ENCODE measurements at regions not wholly inside any gene's neighbourhood (a gene's known extent, or its start where the extent isn't known, plus 50 kb on each side); places are given as distances from the start of the nearest gene placed in this dataset.
A peak's percentile ranks its signal among the peaks of the same experiment; 100 is the strongest.

- H3K4me3 ChIP-seq, result no peak overlapping the region
- H3K9me3 ChIP-seq (ENCODE audit: control insufficient read depth in 4 of 4, insufficient read depth in 3 of 4, low read length in 3 of 4), result no peaks in the 10 kb centered on the region
- H3K27ac ChIP-seq (ENCODE audit: low read depth in 1 of 2, low read length in 1 of 2), result no peak overlapping the region
- TF ChIP-seq CTCF (IDR thresholded peaks at IDR 0.05; ENCODE audit: control extremely low read depth, extremely low read depth), result no peak
- H3K27me3 ChIP-seq (ENCODE audit: control insufficient read depth in 3 of 3, insufficient read depth in 3 of 3, low read length in 2 of 3), result no peaks in the 10 kb centered on the region
- ATAC-seq (ENCODE audit: insufficient read depth, low FRiP score) (no peak), DNase-seq (no peak)
- H3K36me3 ChIP-seq (ENCODE audit: control insufficient read depth in 4 of 4, insufficient read depth in 4 of 4, low read length in 4 of 4), result no peaks in the 10 kb centered on the region
- H3K9ac ChIP-seq (ENCODE audit: insufficient read depth in 1 of 2, low read length in 2 of 2), result no peak overlapping the region
- WGBS, 2 donors, result 90 to 91% methylated on average over 4 of the region's 4 CpGs
- H3K4me1 ChIP-seq (ENCODE audit: control insufficient read depth in 5 of 5, insufficient read depth in 5 of 5, low read length in 5 of 5), result peaks cover 0 to 5% (median 0%) of the 10 kb centered on the region in 5 donors
These were observed 1404.3 kb upstream of the FLRT2 start for GRCh38 chr14:84125676-84126075.

DNA sequence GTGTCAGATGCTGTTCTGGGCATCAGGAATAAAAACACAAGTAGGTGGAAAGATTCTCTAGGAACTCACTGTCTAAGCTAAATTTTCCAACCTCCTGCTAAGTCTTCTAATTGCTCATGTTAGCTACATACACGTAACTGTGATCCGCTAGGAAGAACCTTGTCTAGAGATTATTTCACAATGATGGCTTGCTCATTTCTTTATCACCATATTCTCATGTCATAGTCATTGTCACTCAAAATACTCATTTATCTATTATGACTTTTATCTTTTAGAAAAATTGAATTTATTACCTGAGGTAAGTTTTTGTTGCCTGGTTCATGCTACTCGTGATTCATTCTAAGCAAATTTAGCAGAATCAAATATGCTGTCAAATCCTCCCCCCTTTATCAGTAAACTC lies 1402.4 kb upstream of the FLRT2 start:
- no peaks in the 10 kb centered on the region for H3K36me3 ChIP-seq (ENCODE audit: control insufficient read depth in 4 of 4, insufficient read depth in 4 of 4, low read length in 4 of 4)
- ATAC-seq (ENCODE audit: insufficient read depth, low FRiP score) (no peak), DNase-seq (no peak)

GRCh38 chr14:84128050-84128449 lies 1401.9 kb upstream of the FLRT2 start:
- no peak for TF ChIP-seq CTCF (IDR thresholded peaks at IDR 0.05; ENCODE audit: control extremely low read depth, extremely low read depth)
- no peaks in the 10 kb centered on the region for H3K9me3 ChIP-seq (ENCODE audit: control insufficient read depth in 4 of 4, insufficient read depth in 3 of 4, low read length in 3 of 4)
- peak overlapping the region in 1 of 2 donors; percentile 16 for H3K9ac ChIP-seq (ENCODE audit: insufficient read depth in 1 of 2, low read length in 2 of 2)
- ATAC-seq (ENCODE audit: insufficient read depth, low FRiP score) (peak; percentile 54), DNase-seq (peak in 2 of 3 donors; percentile 4 to 6)
- no peak overlapping the region for H3K27ac ChIP-seq (ENCODE audit: low read depth in 1 of 2, low read length in 1 of 2)
- 31 to 60% methylated on average over 3 of the region's 3 CpGs for WGBS, 2 donors
- peaks cover 0 to 5% (median 0%) of the 10 kb centered on the region in 5 donors for H3K4me1 ChIP-seq (ENCODE audit: control insufficient read depth in 5 of 5, insufficient read depth in 5 of 5, low read length in 5 of 5)
- H3K27me3 ChIP-seq (ENCODE audit: control insufficient read depth in 3 of 3, insufficient read depth in 3 of 3, low read length in 2 of 3), result no peaks in the 10 kb centered on the region
- no peaks in the 10 kb centered on the region for H3K36me3 ChIP-seq (ENCODE audit: control insufficient read depth in 4 of 4, insufficient read depth in 4 of 4, low read length in 4 of 4)
- H3K4me3 ChIP-seq, result no peak overlapping the region

More for the DNA sequence above, 1402.4 kb upstream of the FLRT2 start:
- Histone ChIP-seq H3K9ac (ENCODE audit: insufficient read depth in 1 of 2, low read length in 2 of 2) (no peak overlapping the region), H3K27ac (ENCODE audit: low read depth in 1 of 2, low read length in 1 of 2) (no peak overlapping the region), H3K9me3 (ENCODE audit: control insufficient read depth in 4 of 4, insufficient read depth in 3 of 4, low read length in 3 of 4) (no peaks in the 10 kb centered on the region), H3K4me1 (ENCODE audit: control insufficient read depth in 5 of 5, insufficient read depth in 5 of 5, low read length in 5 of 5) (peaks cover 0 to 5% (median 0%) of the 10 kb centered on the region in 5 donors), H3K4me3 (no peak overlapping the region), H3K27me3 (ENCODE audit: control insufficient read depth in 3 of 3, insufficient read depth in 3 of 3, low read length in 2 of 3) (no peaks in the 10 kb centered on the region)
- WGBS, 2 donors, result 63 to 78% methylated on average over 3 of the region's 3 CpGs
- TF ChIP-seq CTCF (IDR thresholded peaks at IDR 0.05; ENCODE audit: control extremely low read depth, extremely low read depth), result no peak

DNA sequence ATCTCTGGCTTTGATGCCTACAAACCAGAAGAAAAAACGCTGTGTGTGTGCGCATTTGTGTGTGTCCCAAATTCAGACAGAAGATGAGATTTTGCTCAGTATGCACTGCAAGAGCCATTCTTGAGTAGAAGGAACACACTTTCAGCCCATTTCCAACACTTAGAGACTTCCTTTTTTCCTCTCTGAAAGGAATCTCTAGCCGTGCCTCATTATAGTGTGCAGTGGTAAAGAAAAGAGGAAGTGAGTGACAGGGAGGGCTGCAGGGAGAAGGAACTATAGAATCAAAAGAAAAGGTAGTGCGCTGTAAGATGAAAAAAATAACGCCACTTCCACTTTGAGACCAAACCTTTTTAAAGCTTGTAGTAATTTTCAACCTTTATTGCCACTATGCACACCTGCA lies 1400.9 kb upstream of the FLRT2 start:
- Histone ChIP-seq H3K9ac (ENCODE audit: insufficient read depth in 1 of 2, low read length in 2 of 2) (no peak overlapping the region), H3K36me3 (ENCODE audit: control insufficient read depth in 4 of 4, insufficient read depth in 4 of 4, low read length in 4 of 4) (no peaks in the 10 kb centered on the region), H3K4me1 (ENCODE audit: control insufficient read depth in 5 of 5, insufficient read depth in 5 of 5, low read length in 5 of 5) (peaks cover 0 to 5% (median 0%) of the 10 kb centered on the region in 5 donors), H3K4me3 (no peak overlapping the region), H3K27ac (ENCODE audit: low read depth in 1 of 2, low read length in 1 of 2) (no peak overlapping the region), H3K9me3 (ENCODE audit: control insufficient read depth in 4 of 4, insufficient read depth in 3 of 4, low read length in 3 of 4) (no peaks in the 10 kb centered on the region), H3K27me3 (ENCODE audit: control insufficient read depth in 3 of 3, insufficient read depth in 3 of 3, low read length in 2 of 3) (no peaks in the 10 kb centered on the region)
- DNase-seq, result peak in 2 of 3 donors; percentile 4 to 7
- 30 to 55% methylated on average over 5 of the region's 5 CpGs for WGBS, 2 donors
- TF ChIP-seq CTCF (IDR thresholded peaks at IDR 0.05; ENCODE audit: control extremely low read depth, extremely low read depth), result no peak
- no peak for ATAC-seq (ENCODE audit: insufficient read depth, low FRiP score)
